ENCODE measurements at regions not wholly inside any gene's neighbourhood (a gene's known extent, or its start where the extent isn't known, plus 50 kb on each side); places are given as distances from the start of the nearest gene placed in this dataset.

DNA sequence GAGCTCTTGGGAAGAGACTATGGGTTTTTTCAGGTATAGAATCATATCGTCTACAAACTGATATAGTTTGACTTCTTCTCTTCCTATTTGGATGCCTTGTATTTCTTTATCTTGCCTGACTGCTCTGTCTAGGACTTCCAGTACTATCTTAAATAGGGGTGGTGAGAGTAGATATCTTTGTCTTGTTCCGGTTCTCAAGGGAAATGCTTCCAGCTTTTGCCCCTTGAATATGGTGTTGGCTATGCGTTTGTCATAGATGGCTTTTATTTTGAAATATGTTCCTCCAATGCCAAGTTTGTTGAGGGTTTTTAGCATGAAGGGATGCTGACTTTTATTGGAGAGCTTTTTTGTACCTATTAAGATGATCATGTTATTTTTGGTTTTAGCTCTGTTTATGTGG lies 170.3 kb downstream of the PTGER3 start:
- H3K23me2 ChIP-seq (ENCODE audit: low read depth, low read length) = no peaks in the 10 kb centered on the region
- H3K79me1 ChIP-seq (ENCODE audit: low read depth, low read length) = no peaks in the 10 kb centered on the region
- no peak overlapping the region for H3K4ac ChIP-seq (replicated peaks; ENCODE audit: insufficient read length, low read depth, low read length)
- no peak overlapping the region for H2BK120ac ChIP-seq (replicated peaks; ENCODE audit: low read depth, low read length)
- H3K27ac ChIP-seq (ENCODE audit: low read depth, low read length) = no peak overlapping the region
- no peak overlapping the region for H2BK20ac ChIP-seq (ENCODE audit: low read length)
- H4K20me1 ChIP-seq (replicated peaks in 1 of 2; ENCODE audit: control insufficient read depth in 1 of 2, insufficient read depth in 2 of 2, low read length in 2 of 2) = no peaks in the 10 kb centered on the region
- H3K14ac ChIP-seq (ENCODE audit: insufficient read length) = no peak overlapping the region
- POLR2A ChIA-PET (ENCODE audit: partially characterized antibody) = no interaction called here
- CTCF ChIA-PET (ENCODE audit: partially characterized antibody) = interaction anchor here (1.5 kb wide), 1 partner anchor 16 kb away, joined by 4 read pairs; no protein-coding TSS in a partner anchor
- no peak overlapping the region for H3K56ac ChIP-seq (replicated peaks; ENCODE audit: insufficient read length, low read depth, low read length)
- H3K4me1 ChIP-seq (replicated peaks in 1 of 4; ENCODE audit: control insufficient read depth in 3 of 4, insufficient read depth in 4 of 4, low read length in 3 of 4) = no peaks in the 10 kb centered on the region
- H2AK5ac ChIP-seq (ENCODE audit: low read depth, low read length) = no peak overlapping the region
- H4K5ac ChIP-seq (ENCODE audit: insufficient read length, low read depth, low read length) = no peak overlapping the region
- H4K8ac ChIP-seq (ENCODE audit: extremely low read depth, insufficient read depth, low read length) = no peak overlapping the region
- H2BK5ac ChIP-seq (ENCODE audit: low read depth, low read length) = no peak overlapping the region
- no peak overlapping the region for H4K91ac ChIP-seq (replicated peaks; ENCODE audit: insufficient read length, low read length)
- FAIRE-seq = no peak
- no peak overlapping the region for H3K23ac ChIP-seq (ENCODE audit: insufficient read length)
- DNase-seq (ENCODE audit: low read depth in 1 of 2, low spot score in 2 of 2) = no peak
- no peak overlapping the region for H3K9ac ChIP-seq (replicated peaks in 1 of 4; ENCODE audit: extremely low read depth in 1 of 4, low read depth in 3 of 4, low read length in 3 of 4)
- no peaks in the 10 kb centered on the region for H3K79me2 ChIP-seq (ENCODE audit: control insufficient read depth in 1 of 2, insufficient read depth in 2 of 2, low read length in 2 of 2)
- WGBS, 2 experiments (ENCODE audit: extremely low coverage in 1 of 2, insufficient coverage in 1 of 2, insufficient read length in 1 of 2, insufficient replicate concordance in 2 of 2, low coverage in 1 of 2, low lambda C conversion rate in 2 of 2, missing lambda C conversion rate in 1 of 2) = 91% methylated on average over 3 of the region's 3 CpGs; no CpG with 5 or more reads in 1 of the 2 experiments
- no peaks in the 10 kb centered on the region for H3K36me3 ChIP-seq (ENCODE audit: control insufficient read depth in 2 of 4, insufficient read depth in 4 of 4, low read length in 3 of 4)
- H2BK12ac ChIP-seq (ENCODE audit: low read depth, low read length) = no peak overlapping the region
- H3K4me3 ChIP-seq (ENCODE audit: extremely low read depth in 1 of 4, insufficient read depth in 2 of 4, low read depth in 3 of 4, low read length in 4 of 4) = no peak overlapping the region
- H3K18ac ChIP-seq (ENCODE audit: extremely low read depth, low read length) = no peak overlapping the region
- TF ChIP-seq RNF2 (IDR thresholded peaks at IDR 0.05; ENCODE audit: borderline replicate concordance, low read depth, low read length, missing control alignments, poor library complexity, severe bottlenecking) (no peak), EP300 (IDR thresholded peaks at IDR 0.05; ENCODE audit: borderline replicate concordance in 1 of 2, low read depth in 2 of 2, low read length in 2 of 2) (no peak), TEAD4 (IDR thresholded peaks at IDR 0.05; ENCODE audit: low read depth, low read length) (no peak), TAF7 (optimal IDR thresholded peaks at IDR 0.05; ENCODE audit: borderline replicate concordance, low read depth, low read length) (no peak), TCF12 (IDR thresholded peaks at IDR 0.05; ENCODE audit: low read depth, low read length) (no peak), SAP30 (IDR thresholded peaks at IDR 0.05; ENCODE audit: insufficient read depth, insufficient replicate concordance, low read length) (no peak), JUN (IDR thresholded peaks at IDR 0.05; ENCODE audit: low read depth, low read length) (no peak), RFX5 (IDR thresholded peaks at IDR 0.05; ENCODE audit: borderline replicate concordance, low read depth, low read length) (no peak)
- H3K9me3 ChIP-seq (ENCODE audit: insufficient read depth in 2 of 2, low read depth in 1 of 2, low read length in 1 of 2) = no peaks in the 10 kb centered on the region
- no peak overlapping the region for H3K4me2 ChIP-seq (ENCODE audit: insufficient read depth in 1 of 2, low read depth in 2 of 2, low read length in 2 of 2)
- no peak overlapping the region for H2AFZ ChIP-seq (ENCODE audit: low read length)
- no peaks in the 10 kb centered on the region for H3K27me3 ChIP-seq (replicated peaks in 1 of 4; ENCODE audit: control insufficient read depth in 3 of 4, extremely low read depth in 1 of 4, insufficient read depth in 3 of 4, low read length in 3 of 4)
- no peak overlapping the region for H2BK15ac ChIP-seq (ENCODE audit: low read length)
